ENCODE measurements at regions not wholly inside any gene's neighbourhood (a gene's known extent, or its start where the extent isn't known, plus 50 kb on each side); places are given as distances from the start of the nearest gene placed in this dataset.

- no peaks in the 10 kb centered on the region for H3K36me3 ChIP-seq
- H3K27me3 ChIP-seq (replicated peaks; ENCODE audit: insufficient read depth): no peaks in the 10 kb centered on the region
- 81% methylated on average over 4 of the region's 4 CpGs for WGBS
- TF ChIP-seq POLR2A (IDR thresholded peaks at IDR 0.05): no peak
- no peak for TF ChIP-seq CTCF (IDR thresholded peaks at IDR 0.05)
- no peak for TF ChIP-seq POLR2AphosphoS5 (IDR thresholded peaks at IDR 0.05)
- no peak overlapping the region for H3K27ac ChIP-seq
- no peak overlapping the region for H3K4me3 ChIP-seq
- DNase-seq (ENCODE audit: low spot score): no peak
- H3K9me3 ChIP-seq: no peaks in the 10 kb centered on the region
- intact Hi-C loops (cut with DNase I): no loop called here
- no peaks in the 10 kb centered on the region for H3K4me1 ChIP-seq (replicated peaks)
These were observed 107.8 kb upstream of the SEC14L1 start for GRCh38 chr17:77032929-77033328.

- H3K4me1 ChIP-seq (replicated peaks): no peaks in the 10 kb centered on the region
- DNase-seq (ENCODE audit: low spot score): no peak
- no peak overlapping the region for H3K27ac ChIP-seq
- H3K36me3 ChIP-seq: no peaks in the 10 kb centered on the region
- TF ChIP-seq CTCF (IDR thresholded peaks at IDR 0.05): no peak
- no peak for TF ChIP-seq POLR2AphosphoS5 (IDR thresholded peaks at IDR 0.05)
- no peak for TF ChIP-seq POLR2A (IDR thresholded peaks at IDR 0.05)
- H3K27me3 ChIP-seq (replicated peaks; ENCODE audit: insufficient read depth): no peaks in the 10 kb centered on the region
- intact Hi-C loops (cut with DNase I): no loop called here
- no peak overlapping the region for H3K4me3 ChIP-seq
- WGBS: 79% methylated on average over 13 of the region's 13 CpGs
- no peaks in the 10 kb centered on the region for H3K9me3 ChIP-seq
These were observed 106.8 kb upstream of the SEC14L1 start for GRCh38 chr17:77033892-77034404.

GRCh38 chr17:77034677-77035424 lies 105.9 kb upstream of the SEC14L1 start:
- Histone ChIP-seq H3K27ac (no peak overlapping the region), H3K4me3 (no peak overlapping the region), H3K36me3 (no peaks in the 10 kb centered on the region), H3K9me3 (no peaks in the 10 kb centered on the region), H3K27me3 (replicated peaks; ENCODE audit: insufficient read depth) (no peaks in the 10 kb centered on the region), H3K4me1 (replicated peaks) (no peaks in the 10 kb centered on the region)
- intact Hi-C loops (cut with DNase I): no loop called here
- WGBS: 75% methylated on average over 16 of the region's 16 CpGs
- no peak for DNase-seq (ENCODE audit: low spot score)
- no peak for TF ChIP-seq CTCF (IDR thresholded peaks at IDR 0.05)
- no peak for TF ChIP-seq POLR2AphosphoS5 (IDR thresholded peaks at IDR 0.05)
- TF ChIP-seq POLR2A (IDR thresholded peaks at IDR 0.05): no peak

GRCh38 chr17:77035526-77035925 lies 105.2 kb upstream of the SEC14L1 start:
- H3K9me3 ChIP-seq: no peaks in the 10 kb centered on the region
- DNase-seq (ENCODE audit: low spot score): no peak
- no peak for TF ChIP-seq POLR2AphosphoS5 (IDR thresholded peaks at IDR 0.05)
- no peak for TF ChIP-seq POLR2A (IDR thresholded peaks at IDR 0.05)
- TF ChIP-seq CTCF (IDR thresholded peaks at IDR 0.05): no peak
- no peaks in the 10 kb centered on the region for H3K36me3 ChIP-seq
- no peak overlapping the region for H3K4me3 ChIP-seq
- H3K27ac ChIP-seq: no peak overlapping the region
- H3K4me1 ChIP-seq (replicated peaks): no peaks in the 10 kb centered on the region
- no peaks in the 10 kb centered on the region for H3K27me3 ChIP-seq (replicated peaks; ENCODE audit: insufficient read depth)
- WGBS: 88% methylated on average over 6 of the region's 6 CpGs
- intact Hi-C loops (cut with DNase I): no loop called here
